ENCODE measurements at regions not wholly inside any gene's neighbourhood (a gene's known extent, or its start where the extent isn't known, plus 50 kb on each side); places are given as distances from the start of the nearest gene placed in this dataset.
"Not testable (repeated sequence)": the region's sequence is repeated elsewhere in the genome, so short reads cannot be mapped to it uniquely, and the experiment has no call there.

DNA sequence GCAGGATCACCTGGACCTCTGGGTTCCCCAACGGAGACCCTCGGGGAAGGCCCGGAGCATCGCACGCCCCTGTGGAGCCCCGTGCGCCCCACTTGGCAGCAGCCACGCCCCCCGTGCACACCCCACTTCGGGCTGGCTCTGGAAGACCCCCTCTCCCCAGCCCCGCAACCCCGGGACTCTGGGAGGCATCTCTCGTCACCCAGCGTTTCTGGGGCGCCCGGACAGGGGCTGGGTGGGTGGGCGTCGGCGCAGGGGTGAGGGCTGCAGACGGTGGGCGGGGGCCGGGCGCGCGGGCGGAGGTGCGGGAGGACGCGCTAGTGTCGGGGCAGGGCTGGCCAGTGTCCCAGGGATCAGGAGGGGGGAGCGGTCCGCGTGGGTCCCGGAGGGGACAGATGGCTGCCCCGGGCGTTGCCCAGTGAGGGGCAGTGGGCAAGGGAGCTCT lies 2897.3 kb downstream of the RPIA start:
- H3K27me3 ChIP-seq: peaks cover 37% of the 10 kb centered on the region
- H3K27ac ChIP-seq; H3K4me1 ChIP-seq; intact Hi-C loops (cut with DNase I; ENCODE audit: low total_unique reads); in situ Hi-C loops (cut with MboI; ENCODE audit: low pct_ligation_motif_present in 1 of 4, low pct_unique_long_range_greater_than_20kb in 1 of 4, low sequenced_read_pairs in 3 of 4); H3K36me3 ChIP-seq; H3K4me3 ChIP-seq; DNase-seq; H3K9me3 ChIP-seq: not testable (repeated sequence)
- 90% methylated on average over 18 to 36 of the region's 36 CpGs for WGBS, 2 donors (ENCODE audit: low coverage in 1 of 2)

DNA sequence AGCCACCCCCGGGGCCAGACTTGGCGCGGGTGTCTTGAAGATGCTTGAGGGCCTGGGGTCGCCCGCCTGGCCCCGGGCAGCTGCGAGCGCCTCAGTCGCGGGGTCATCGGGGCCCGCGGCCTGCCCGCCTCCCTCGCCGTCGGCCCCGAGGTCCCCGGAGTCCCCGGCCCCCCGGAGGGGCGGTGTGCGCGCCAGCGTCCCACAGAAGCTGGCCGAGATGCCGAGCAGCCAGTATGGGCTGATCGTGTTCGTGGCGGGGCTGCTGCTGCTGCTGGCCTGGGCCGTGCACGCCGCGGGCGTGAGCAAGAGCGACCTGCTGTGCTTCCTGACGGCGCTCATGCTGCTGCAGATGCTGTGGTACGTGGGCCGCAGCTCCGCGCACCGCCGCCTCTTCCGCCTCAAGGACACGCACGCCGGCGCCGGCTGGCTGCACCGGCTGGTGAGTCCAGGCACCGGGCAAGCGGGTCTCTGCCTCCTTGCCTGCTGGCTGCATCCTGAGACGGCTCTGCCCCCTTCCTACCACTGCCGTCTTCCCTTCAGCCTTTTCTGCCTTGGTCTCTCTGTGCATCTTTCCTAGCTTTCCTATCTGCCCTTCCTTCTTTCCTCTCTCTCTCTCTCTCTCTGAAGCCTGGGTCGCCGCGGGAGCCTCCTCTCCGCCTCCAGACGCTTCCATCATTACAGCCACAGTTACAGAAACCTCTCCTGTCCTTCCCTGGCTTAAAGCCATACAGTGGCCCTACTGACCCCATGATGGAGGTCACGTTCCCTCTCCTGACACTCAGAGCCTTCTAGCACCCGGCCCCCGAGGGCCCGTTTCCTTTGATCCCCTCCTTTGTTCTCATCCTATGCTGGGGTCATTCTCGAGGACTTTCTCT lies 2898.2 kb downstream of the RPIA start:
- H3K27me3 ChIP-seq: peaks cover 34% of the 10 kb centered on the region
- DNase-seq; intact Hi-C loops (cut with DNase I; ENCODE audit: low total_unique reads); H3K27ac ChIP-seq; H3K4me3 ChIP-seq; H3K9me3 ChIP-seq; H3K36me3 ChIP-seq; in situ Hi-C loops (cut with MboI; ENCODE audit: low pct_ligation_motif_present in 1 of 4, low pct_unique_long_range_greater_than_20kb in 1 of 4, low sequenced_read_pairs in 3 of 4); H3K4me1 ChIP-seq: not testable (repeated sequence)
- WGBS, 2 donors (ENCODE audit: low coverage in 1 of 2): 50 to 77% methylated on average over 14 to 60 of the region's 65 CpGs

DNA sequence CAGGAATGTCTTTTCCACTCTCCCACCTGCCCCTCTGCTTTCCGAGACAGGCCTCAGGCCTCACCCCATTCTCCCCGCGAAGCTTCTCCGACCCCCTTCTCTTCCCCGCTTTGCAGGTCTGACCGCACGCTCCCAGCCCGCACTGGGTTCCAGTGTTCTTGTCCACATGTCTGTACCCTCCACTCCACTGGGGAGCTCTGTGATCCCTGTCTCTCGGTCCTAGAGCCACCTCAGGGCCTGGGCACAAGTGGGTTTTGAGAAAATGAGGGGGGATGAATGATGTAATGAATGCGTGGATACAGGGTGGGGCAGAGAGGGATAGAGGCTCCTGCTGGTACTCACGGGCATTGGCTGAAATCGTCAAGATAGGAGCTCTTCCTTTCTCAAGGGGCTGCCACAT lies 2898.9 kb downstream of the RPIA start:
- H3K4me1 ChIP-seq; H3K4me3 ChIP-seq; DNase-seq; intact Hi-C loops (cut with DNase I; ENCODE audit: low total_unique reads); H3K27ac ChIP-seq; H3K36me3 ChIP-seq; in situ Hi-C loops (cut with MboI; ENCODE audit: low pct_ligation_motif_present in 1 of 4, low pct_unique_long_range_greater_than_20kb in 1 of 4, low sequenced_read_pairs in 3 of 4); H3K9me3 ChIP-seq: not testable (repeated sequence)
- WGBS, 2 donors (ENCODE audit: low coverage in 1 of 2): 79 to 92% methylated on average over 9 to 12 of the region's 12 CpGs
- H3K27me3 ChIP-seq: peaks cover 34% of the 10 kb centered on the region

GRCh38 chr2:91591066-91591465 lies 2899.6 kb downstream of the RPIA start:
- peaks cover 34% of the 10 kb centered on the region for H3K27me3 ChIP-seq
- H3K4me1 ChIP-seq; intact Hi-C loops (cut with DNase I; ENCODE audit: low total_unique reads); H3K36me3 ChIP-seq; H3K9me3 ChIP-seq; in situ Hi-C loops (cut with MboI; ENCODE audit: low pct_ligation_motif_present in 1 of 4, low pct_unique_long_range_greater_than_20kb in 1 of 4, low sequenced_read_pairs in 3 of 4); H3K4me3 ChIP-seq; H3K27ac ChIP-seq; DNase-seq: not testable (repeated sequence)
- WGBS, 2 donors (ENCODE audit: low coverage in 1 of 2): 67 to 84% methylated on average over 5 to 6 of the region's 6 CpGs

GRCh38 chr2:91597436-91597835 lies 2906.0 kb downstream of the RPIA start:
- H3K27ac ChIP-seq; H3K9me3 ChIP-seq; intact Hi-C loops (cut with DNase I; ENCODE audit: low total_unique reads); H3K4me3 ChIP-seq; H3K36me3 ChIP-seq; DNase-seq; in situ Hi-C loops (cut with MboI; ENCODE audit: low pct_ligation_motif_present in 1 of 4, low pct_unique_long_range_greater_than_20kb in 1 of 4, low sequenced_read_pairs in 3 of 4); H3K4me1 ChIP-seq; H3K27me3 ChIP-seq: not testable (repeated sequence)
- WGBS, 2 donors (ENCODE audit: low coverage in 1 of 2): 70 to 77% methylated on average over 4 to 7 of the region's 7 CpGs

GRCh38 chr2:91598519-91598918 lies 2907.0 kb downstream of the RPIA start:
- H3K36me3 ChIP-seq; DNase-seq; H3K27me3 ChIP-seq; H3K4me1 ChIP-seq; H3K27ac ChIP-seq; H3K9me3 ChIP-seq; intact Hi-C loops (cut with DNase I; ENCODE audit: low total_unique reads); H3K4me3 ChIP-seq; in situ Hi-C loops (cut with MboI; ENCODE audit: low pct_ligation_motif_present in 1 of 4, low pct_unique_long_range_greater_than_20kb in 1 of 4, low sequenced_read_pairs in 3 of 4): not testable (repeated sequence)
- WGBS, 2 donors (ENCODE audit: low coverage in 1 of 2): 87% methylated on average over 4 of the region's 4 CpGs

DNA sequence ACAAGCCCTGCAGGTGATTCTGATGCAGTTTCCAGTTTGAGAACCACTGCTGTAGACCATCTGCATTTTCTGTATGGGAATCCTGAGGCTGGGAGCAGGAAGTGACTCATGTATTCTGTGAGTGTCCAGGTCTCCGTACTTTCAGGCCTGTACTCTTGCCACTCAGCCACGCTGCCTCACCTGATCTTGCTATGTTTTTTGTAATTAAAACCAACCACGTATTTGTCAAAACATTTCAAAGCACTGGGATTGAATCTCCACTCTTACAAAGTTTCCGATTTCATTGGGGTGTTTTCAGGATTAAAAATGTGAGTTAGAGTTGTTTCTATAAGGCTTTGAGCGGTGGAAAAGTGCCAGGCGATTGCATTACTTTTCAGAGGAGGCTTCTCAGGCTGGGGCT lies 2907.5 kb downstream of the RPIA start:
- WGBS, 2 donors (ENCODE audit: low coverage in 1 of 2): 68 to 74% methylated on average over 6 of the region's 6 CpGs
- intact Hi-C loops (cut with DNase I; ENCODE audit: low total_unique reads); in situ Hi-C loops (cut with MboI; ENCODE audit: low pct_ligation_motif_present in 1 of 4, low pct_unique_long_range_greater_than_20kb in 1 of 4, low sequenced_read_pairs in 3 of 4): not testable (repeated sequence)

DNA sequence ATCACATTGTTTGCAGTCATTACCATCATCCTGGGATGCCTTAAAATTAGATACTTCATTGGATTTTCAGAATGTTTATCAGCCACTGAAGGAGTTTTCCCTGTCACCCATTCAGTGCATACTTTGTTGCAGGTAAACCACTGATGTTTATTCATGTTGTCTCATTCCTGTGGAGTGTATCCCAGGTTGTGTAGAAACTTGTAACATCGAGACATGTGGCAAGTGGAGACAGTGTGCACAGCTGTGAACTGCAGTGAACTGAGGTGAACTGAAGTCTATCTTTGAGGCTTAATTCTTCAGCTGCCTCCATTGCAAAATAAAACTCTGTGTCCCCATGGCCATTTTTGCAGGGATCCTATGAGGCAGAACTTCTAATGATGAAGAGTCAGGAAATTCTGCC lies 2911.4 kb downstream of the RPIA start:
- in situ Hi-C loops (cut with MboI; ENCODE audit: low pct_ligation_motif_present in 1 of 4, low pct_unique_long_range_greater_than_20kb in 1 of 4, low sequenced_read_pairs in 3 of 4); H3K9me3 ChIP-seq: not testable (repeated sequence)

More for the DNA sequence above, 2907.5 kb downstream of the RPIA start:
- not testable (repeated sequence) for H3K27me3 ChIP-seq, DNase-seq, H3K36me3 ChIP-seq, H3K9me3 ChIP-seq, H3K4me1 ChIP-seq, H3K4me3 ChIP-seq, H3K27ac ChIP-seq

GRCh38 chr2:91603996-91604395 lies 2912.5 kb downstream of the RPIA start:
- H3K36me3 ChIP-seq; H3K4me1 ChIP-seq; intact Hi-C loops (cut with DNase I; ENCODE audit: low total_unique reads); H3K9me3 ChIP-seq; DNase-seq; H3K4me3 ChIP-seq; H3K27ac ChIP-seq; in situ Hi-C loops (cut with MboI; ENCODE audit: low pct_ligation_motif_present in 1 of 4, low pct_unique_long_range_greater_than_20kb in 1 of 4, low sequenced_read_pairs in 3 of 4); H3K27me3 ChIP-seq: not testable (repeated sequence)
- WGBS, 2 donors (ENCODE audit: low coverage in 1 of 2): 70 to 85% methylated on average over 2 of the region's 3 CpGs

More for the DNA sequence above, 2911.4 kb downstream of the RPIA start:
- DNase-seq; H3K4me3 ChIP-seq; H3K27me3 ChIP-seq; H3K36me3 ChIP-seq; H3K27ac ChIP-seq; intact Hi-C loops (cut with DNase I; ENCODE audit: low total_unique reads); H3K4me1 ChIP-seq: not testable (repeated sequence)
- WGBS, 2 donors (ENCODE audit: low coverage in 1 of 2): 60 to 80% methylated on average over 1 of the region's 1 CpG

- H3K4me3 ChIP-seq; H3K9me3 ChIP-seq; intact Hi-C loops (cut with DNase I; ENCODE audit: low total_unique reads); H3K36me3 ChIP-seq; H3K27me3 ChIP-seq; H3K4me1 ChIP-seq; in situ Hi-C loops (cut with MboI; ENCODE audit: low pct_ligation_motif_present in 1 of 4, low pct_unique_long_range_greater_than_20kb in 1 of 4, low sequenced_read_pairs in 3 of 4); H3K27ac ChIP-seq; DNase-seq: not testable (repeated sequence)
- 50 to 69% methylated on average over 1 to 3 of the region's 3 CpGs for WGBS, 2 donors (ENCODE audit: low coverage in 1 of 2)
These were observed 2913.2 kb downstream of the RPIA start for GRCh38 chr2:91604629-91605028.

GRCh38 chr2:91623739-91624138 lies 2932.3 kb downstream of the RPIA start:
- intact Hi-C loops (cut with DNase I; ENCODE audit: low total_unique reads); in situ Hi-C loops (cut with MboI; ENCODE audit: low pct_ligation_motif_present in 1 of 4, low pct_unique_long_range_greater_than_20kb in 1 of 4, low sequenced_read_pairs in 3 of 4); H3K4me3 ChIP-seq; DNase-seq; H3K9me3 ChIP-seq; H3K36me3 ChIP-seq; H3K27ac ChIP-seq; H3K27me3 ChIP-seq; H3K4me1 ChIP-seq: not testable (repeated sequence)
- 70% methylated on average over 7 of the region's 7 CpGs; no CpG with 5 or more reads in 1 of the 2 donors for WGBS, 2 donors (ENCODE audit: low coverage in 1 of 2)

All from transverse colon (tissue), 4 donors.